Mammary epithelial cell (primary cell): ENCODE measurements at regions not wholly inside any gene's neighbourhood (a gene's known extent, or its start where the extent isn't known, plus 50 kb on each side); places are given as distances from the start of the nearest gene placed in this dataset.

Source experiments
- EZH2 ChIP-seq: IDR thresholded peaks from 2 replicates; pipeline ENCODE4 v1.6.1; 2012; ENCODE audit warnings: low read length, inconsistent platforms, borderline replicate concordance
- TF ChIP-seq, protein P1 (sequence below), 2 donors: IDR thresholded peaks in 1 of 2; conservative IDR thresholded peaks in 1 of 2; 2 replicates each; pipeline ENCODE4 v1.5.1; 2011 to 2012; ENCODE audit warnings: inconsistent platforms in 2 of 2, low read length in 2 of 2, mild to moderate bottlenecking in 2 of 2, control low read depth in 1 of 2, low read depth in 1 of 2; ENCODE audit not compliant: insufficient read depth in 1 of 2; ENCODE audit errors: extremely low read depth in 1 of 2

DNA sequence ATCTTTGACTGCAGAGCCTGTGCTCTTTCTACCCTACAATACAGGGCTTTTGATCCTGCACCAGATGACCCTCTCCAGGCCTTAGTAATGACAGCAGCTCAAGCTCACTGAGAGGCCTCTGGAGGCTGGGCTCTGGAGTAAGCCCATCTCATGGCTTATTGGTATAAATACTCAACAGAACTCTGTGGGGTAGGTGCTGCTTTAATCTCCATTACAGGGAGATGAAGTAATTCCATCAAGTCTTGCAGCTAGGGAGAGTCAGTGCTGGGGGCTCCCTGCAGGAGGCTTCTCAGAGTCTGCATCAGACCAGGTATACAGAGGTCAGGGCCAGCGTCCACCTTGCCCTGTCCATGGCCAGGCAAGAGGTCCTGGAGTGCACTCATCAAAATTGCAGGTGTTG lies 89.2 kb upstream of the SLC6A11 start:
- TF ChIP-seq, protein P1, sequence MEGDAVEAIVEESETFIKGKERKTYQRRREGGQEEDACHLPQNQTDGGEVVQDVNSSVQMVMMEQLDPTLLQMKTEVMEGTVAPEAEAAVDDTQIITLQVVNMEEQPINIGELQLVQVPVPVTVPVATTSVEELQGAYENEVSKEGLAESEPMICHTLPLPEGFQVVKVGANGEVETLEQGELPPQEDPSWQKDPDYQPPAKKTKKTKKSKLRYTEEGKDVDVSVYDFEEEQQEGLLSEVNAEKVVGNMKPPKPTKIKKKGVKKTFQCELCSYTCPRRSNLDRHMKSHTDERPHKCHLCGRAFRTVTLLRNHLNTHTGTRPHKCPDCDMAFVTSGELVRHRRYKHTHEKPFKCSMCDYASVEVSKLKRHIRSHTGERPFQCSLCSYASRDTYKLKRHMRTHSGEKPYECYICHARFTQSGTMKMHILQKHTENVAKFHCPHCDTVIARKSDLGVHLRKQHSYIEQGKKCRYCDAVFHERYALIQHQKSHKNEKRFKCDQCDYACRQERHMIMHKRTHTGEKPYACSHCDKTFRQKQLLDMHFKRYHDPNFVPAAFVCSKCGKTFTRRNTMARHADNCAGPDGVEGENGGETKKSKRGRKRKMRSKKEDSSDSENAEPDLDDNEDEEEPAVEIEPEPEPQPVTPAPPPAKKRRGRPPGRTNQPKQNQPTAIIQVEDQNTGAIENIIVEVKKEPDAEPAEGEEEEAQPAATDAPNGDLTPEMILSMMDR (conservative IDR thresholded peaks at IDR 0.05 in 1 of 2, IDR thresholded peaks at IDR 0.05 in 1 of 2; ENCODE audit: extremely low read depth in 1 of 2, insufficient read depth in 1 of 2, low read depth in 1 of 2, low read length in 2 of 2), result no peak
- no peak for TF ChIP-seq EZH2
